SK-N-SH treated with all-trans-retinoic acid at 6 μM for 48 hours (cell line): ENCODE measurements at regions not wholly inside any gene's neighbourhood (a gene's known extent, or its start where the extent isn't known, plus 50 kb on each side); places are given as distances from the start of the nearest gene placed in this dataset.

Experiments used
- ATAC-seq: fragments of 200-7000 bp; cut with Tn5 transposase; 3 replicates; pipeline ENCODE4 v1.9.1; 2020; ENCODE audit warnings: mild to moderate bottlenecking, moderate library complexity
- ARNTL ChIP-seq: fragments of 450-650 bp; formaldehyde crosslinking; IDR thresholded peaks from 2 replicates; pipeline ENCODE4 v1.5.0; 2020; ENCODE audit warnings: low read depth, mild to moderate bottlenecking, moderate library complexity, borderline replicate concordance
- CSDC2 ChIP-seq: fragments of 250-450 bp; sonication (Bioruptor Pico); IDR thresholded peaks from 2 replicates; pipeline ENCODE4 v1.5.0; 2020; ENCODE audit warnings: mild to moderate bottlenecking, moderate library complexity
- ESRRG ChIP-seq: fragments of 250-450 bp; sonication (Bioruptor Pico); IDR thresholded peaks from 2 replicates; pipeline ENCODE4 v1.6.1; 2021; ENCODE audit warnings: mild to moderate bottlenecking
- ISL1 ChIP-seq: fragments of 250-450 bp; sonication (Bioruptor Pico); IDR thresholded peaks from 2 replicates; pipeline ENCODE4 v2.1.2; 2022; ENCODE audit warnings: mild to moderate bottlenecking, moderate library complexity
- OSR1 ChIP-seq: fragments of 250-450 bp; sonication (Bioruptor Pico); IDR thresholded peaks from 2 replicates; pipeline ENCODE4 v1.8.0; 2022; ENCODE audit warnings: moderate library complexity, mild to moderate bottlenecking, inconsistent platforms
- PPARA ChIP-seq: fragments of 250-450 bp; sonication (Bioruptor Pico); IDR thresholded peaks from 2 replicates; pipeline ENCODE4 v1.5.0; 2020; ENCODE audit warnings: mild to moderate bottlenecking, borderline replicate concordance
- RARB ChIP-seq: fragments of 250-450 bp; sonication (Bioruptor Pico); IDR thresholded peaks from 2 replicates; pipeline ENCODE4 v1.8.0; 2021; ENCODE audit warnings: mild to moderate bottlenecking, moderate library complexity
- SNAI2 ChIP-seq: fragments of 250-450 bp; sonication (Bioruptor Pico); IDR thresholded peaks from 2 replicates; pipeline ENCODE4 v1.5.0; 2020; ENCODE audit warnings: mild to moderate bottlenecking, moderate library complexity
- TCF4 ChIP-seq: fragments of 250-450 bp; sonication (Bioruptor Pico); IDR thresholded peaks from 2 replicates; pipeline ENCODE4 v1.8.0; 2021; ENCODE audit warnings: mild to moderate bottlenecking, moderate library complexity, borderline replicate concordance
- TOX ChIP-seq: fragments of 250-450 bp; sonication (Bioruptor Pico); IDR thresholded peaks from 2 replicates; pipeline ENCODE4 v1.8.0; 2021; ENCODE audit warnings: mild to moderate bottlenecking, moderate library complexity, borderline replicate concordance
- ZC3H10 ChIP-seq: fragments of 250-450 bp; sonication (Bioruptor Pico); IDR thresholded peaks from 2 replicates; pipeline ENCODE4 v1.5.1; 2021; ENCODE audit warnings: mild to moderate bottlenecking, moderate library complexity
- ZFP3 ChIP-seq: fragments of 250-450 bp; sonication (Bioruptor Pico); IDR thresholded peaks from 2 replicates; pipeline ENCODE4 v1.5.0; 2020; ENCODE audit warnings: mild to moderate bottlenecking, moderate library complexity
- ZFP30 ChIP-seq: fragments of 450-650 bp; formaldehyde crosslinking; IDR thresholded peaks from 2 replicates; pipeline ENCODE4 v1.5.0; 2022; ENCODE audit warnings: mild to moderate bottlenecking, moderate library complexity
- ZNF565 ChIP-seq: fragments of 450-650 bp; formaldehyde crosslinking; conservative IDR thresholded peaks from 2 replicates; pipeline ENCODE4 v1.5.0; 2020; ENCODE audit warnings: low read depth, mild to moderate bottlenecking, moderate library complexity
- ZNF70 ChIP-seq: fragments of 450-650 bp; formaldehyde crosslinking; IDR thresholded peaks from 2 replicates; pipeline ENCODE4 v1.5.0; 2020; ENCODE audit warnings: mild to moderate bottlenecking, moderate library complexity
- ZNF8 ChIP-seq: fragments of 450-650 bp; formaldehyde crosslinking; IDR thresholded peaks from 2 replicates; pipeline ENCODE4 v1.5.0; 2020; ENCODE audit warnings: mild to moderate bottlenecking, moderate library complexity
- TF ChIP-seq, protein P1 (sequence below): fragments of 250-450 bp; sonication (Bioruptor Pico); IDR thresholded peaks from 2 replicates; pipeline ENCODE4 v1.8.0; 2021; ENCODE audit warnings: low read depth, mild to moderate bottlenecking, moderate library complexity, borderline replicate concordance
- TF ChIP-seq, protein P2 (sequence below): fragments of 250-450 bp; sonication (Bioruptor Pico); IDR thresholded peaks from 2 replicates; pipeline ENCODE4 v1.5.1; 2020; ENCODE audit warnings: low read depth, mild to moderate bottlenecking, moderate library complexity
- TF ChIP-seq, protein P3 (sequence below): fragments of 250-450 bp; sonication (Bioruptor Pico); IDR thresholded peaks from 2 replicates; pipeline ENCODE4 v1.5.1; 2021; ENCODE audit warnings: mild to moderate bottlenecking, moderate library complexity
- TF ChIP-seq, protein P4 (sequence below): fragments of 250-450 bp; sonication (Bioruptor Pico); IDR thresholded peaks from 2 replicates; pipeline ENCODE4 v1.5.0; 2020; ENCODE audit warnings: mild to moderate bottlenecking, moderate library complexity

DNA sequence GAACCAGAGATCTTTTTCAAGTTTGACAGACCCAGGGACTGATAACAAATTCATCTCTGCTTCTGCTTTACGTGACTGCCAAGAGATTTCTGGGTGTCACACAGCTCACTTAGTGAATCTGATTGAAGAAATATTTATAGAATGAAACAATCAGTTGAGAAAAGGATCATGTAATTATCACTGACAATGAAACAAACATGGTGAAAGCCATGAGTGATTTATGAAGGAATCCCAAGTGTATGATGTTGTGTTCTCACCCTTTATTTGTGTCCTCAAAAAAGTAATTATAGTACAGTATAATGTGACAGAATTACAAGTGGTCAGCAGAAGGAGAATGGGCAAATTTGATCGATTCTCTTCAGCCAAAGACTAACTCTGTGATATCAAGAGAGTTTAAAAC lies 177.3 kb downstream of the BMP4 start:
- TF ChIP-seq PPARA (CRISPR knock-in tag) (no peak), TOX (CRISPR knock-in tag) (no peak), ZNF8 (CRISPR knock-in tag) (no peak), ZNF565 (CRISPR knock-in tag) (no peak), ISL1 (CRISPR knock-in tag) (no peak), OSR1 (CRISPR knock-in tag) (no peak), ESRRG (no peak), ARNTL (CRISPR knock-in tag) (no peak), RARB (CRISPR knock-in tag) (no peak), ZFP3 (CRISPR knock-in tag) (no peak)
- TF ChIP-seq, protein P1, sequence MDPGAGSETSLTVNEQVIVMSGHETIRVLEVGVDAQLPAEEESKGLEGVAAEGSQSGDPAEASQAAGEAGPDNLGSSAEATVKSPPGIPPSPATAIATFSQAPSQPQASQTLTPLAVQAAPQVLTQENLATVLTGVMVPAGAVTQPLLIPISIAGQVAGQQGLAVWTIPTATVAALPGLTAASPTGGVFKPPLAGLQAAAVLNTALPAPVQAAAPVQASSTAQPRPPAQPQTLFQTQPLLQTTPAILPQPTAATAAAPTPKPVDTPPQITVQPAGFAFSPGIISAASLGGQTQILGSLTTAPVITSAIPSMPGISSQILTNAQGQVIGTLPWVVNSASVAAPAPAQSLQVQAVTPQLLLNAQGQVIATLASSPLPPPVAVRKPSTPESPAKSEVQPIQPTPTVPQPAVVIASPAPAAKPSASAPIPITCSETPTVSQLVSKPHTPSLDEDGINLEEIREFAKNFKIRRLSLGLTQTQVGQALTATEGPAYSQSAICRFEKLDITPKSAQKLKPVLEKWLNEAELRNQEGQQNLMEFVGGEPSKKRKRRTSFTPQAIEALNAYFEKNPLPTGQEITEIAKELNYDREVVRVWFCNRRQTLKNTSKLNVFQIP: no peak
- TF ChIP-seq, protein P2, sequence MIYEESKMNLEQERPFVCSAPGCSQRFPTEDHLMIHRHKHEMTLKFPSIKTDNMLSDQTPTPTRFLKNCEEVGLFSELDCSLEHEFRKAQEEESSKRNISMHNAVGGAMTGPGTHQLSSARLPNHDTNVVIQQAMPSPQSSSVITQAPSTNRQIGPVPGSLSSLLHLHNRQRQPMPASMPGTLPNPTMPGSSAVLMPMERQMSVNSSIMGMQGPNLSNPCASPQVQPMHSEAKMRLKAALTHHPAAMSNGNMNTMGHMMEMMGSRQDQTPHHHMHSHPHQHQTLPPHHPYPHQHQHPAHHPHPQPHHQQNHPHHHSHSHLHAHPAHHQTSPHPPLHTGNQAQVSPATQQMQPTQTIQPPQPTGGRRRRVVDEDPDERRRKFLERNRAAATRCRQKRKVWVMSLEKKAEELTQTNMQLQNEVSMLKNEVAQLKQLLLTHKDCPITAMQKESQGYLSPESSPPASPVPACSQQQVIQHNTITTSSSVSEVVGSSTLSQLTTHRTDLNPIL: no peak
- no peak for ATAC-seq

DNA sequence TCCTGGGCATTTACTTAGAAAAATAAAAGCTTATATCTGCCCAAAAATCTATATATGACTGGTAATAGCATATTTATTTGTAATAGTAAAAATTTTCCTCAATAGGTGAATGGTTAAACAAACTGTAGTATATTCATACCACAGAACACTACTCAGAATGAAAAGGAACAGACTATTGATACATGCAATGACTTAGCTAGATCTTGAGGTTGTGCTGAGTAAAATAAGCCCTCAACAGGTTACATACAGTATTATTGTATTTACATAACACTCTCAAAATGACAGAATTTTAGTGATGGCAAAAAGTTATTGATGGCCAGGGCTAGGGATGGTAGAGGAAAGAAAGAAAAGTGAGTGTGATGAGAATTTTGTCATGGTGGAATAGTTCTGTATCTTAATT lies 178.4 kb downstream of the BMP4 start:
- no peak for TF ChIP-seq ZC3H10 (CRISPR knock-in tag)
- TF ChIP-seq ZFP3 (CRISPR knock-in tag): no peak
- TF ChIP-seq ZNF8 (CRISPR knock-in tag): no peak
- ATAC-seq: no peak

DNA sequence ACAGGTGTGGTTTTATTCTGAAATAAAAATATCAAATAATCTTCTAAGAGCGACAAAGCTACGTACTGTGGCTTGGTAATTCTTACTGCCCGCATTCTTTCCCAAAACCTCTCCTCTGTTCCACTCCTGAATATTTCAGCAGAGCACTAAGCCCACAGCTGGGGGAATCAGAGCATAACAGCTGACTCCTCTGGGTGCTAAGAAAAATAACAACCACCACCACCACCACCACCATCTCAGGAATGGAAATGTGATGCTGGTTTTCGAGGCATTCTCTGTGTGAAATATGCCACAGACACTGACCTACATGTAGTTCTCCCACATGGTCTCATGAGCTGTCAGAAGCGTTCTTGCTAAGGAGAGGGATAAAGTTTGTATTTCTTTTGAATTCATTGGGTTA lies 183.7 kb downstream of the BMP4 start:
- ATAC-seq: no peak
- TF ChIP-seq, protein P3, sequence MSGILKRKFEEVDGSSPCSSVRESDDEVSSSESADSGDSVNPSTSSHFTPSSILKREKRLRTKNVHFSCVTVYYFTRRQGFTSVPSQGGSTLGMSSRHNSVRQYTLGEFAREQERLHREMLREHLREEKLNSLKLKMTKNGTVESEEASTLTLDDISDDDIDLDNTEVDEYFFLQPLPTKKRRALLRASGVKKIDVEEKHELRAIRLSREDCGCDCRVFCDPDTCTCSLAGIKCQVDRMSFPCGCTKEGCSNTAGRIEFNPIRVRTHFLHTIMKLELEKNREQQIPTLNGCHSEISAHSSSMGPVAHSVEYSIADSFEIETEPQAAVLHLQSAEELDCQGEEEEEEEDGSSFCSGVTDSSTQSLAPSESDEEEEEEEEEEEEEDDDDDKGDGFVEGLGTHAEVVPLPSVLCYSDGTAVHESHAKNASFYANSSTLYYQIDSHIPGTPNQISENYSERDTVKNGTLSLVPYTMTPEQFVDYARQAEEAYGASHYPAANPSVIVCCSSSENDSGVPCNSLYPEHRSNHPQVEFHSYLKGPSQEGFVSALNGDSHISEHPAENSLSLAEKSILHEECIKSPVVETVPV (CRISPR knock-in tag): no peak
- no peak for TF ChIP-seq SNAI2
- TF ChIP-seq ZC3H10 (CRISPR knock-in tag): no peak
- no peak for TF ChIP-seq TCF4
- TF ChIP-seq ESRRG: no peak
- TF ChIP-seq, protein P4, sequence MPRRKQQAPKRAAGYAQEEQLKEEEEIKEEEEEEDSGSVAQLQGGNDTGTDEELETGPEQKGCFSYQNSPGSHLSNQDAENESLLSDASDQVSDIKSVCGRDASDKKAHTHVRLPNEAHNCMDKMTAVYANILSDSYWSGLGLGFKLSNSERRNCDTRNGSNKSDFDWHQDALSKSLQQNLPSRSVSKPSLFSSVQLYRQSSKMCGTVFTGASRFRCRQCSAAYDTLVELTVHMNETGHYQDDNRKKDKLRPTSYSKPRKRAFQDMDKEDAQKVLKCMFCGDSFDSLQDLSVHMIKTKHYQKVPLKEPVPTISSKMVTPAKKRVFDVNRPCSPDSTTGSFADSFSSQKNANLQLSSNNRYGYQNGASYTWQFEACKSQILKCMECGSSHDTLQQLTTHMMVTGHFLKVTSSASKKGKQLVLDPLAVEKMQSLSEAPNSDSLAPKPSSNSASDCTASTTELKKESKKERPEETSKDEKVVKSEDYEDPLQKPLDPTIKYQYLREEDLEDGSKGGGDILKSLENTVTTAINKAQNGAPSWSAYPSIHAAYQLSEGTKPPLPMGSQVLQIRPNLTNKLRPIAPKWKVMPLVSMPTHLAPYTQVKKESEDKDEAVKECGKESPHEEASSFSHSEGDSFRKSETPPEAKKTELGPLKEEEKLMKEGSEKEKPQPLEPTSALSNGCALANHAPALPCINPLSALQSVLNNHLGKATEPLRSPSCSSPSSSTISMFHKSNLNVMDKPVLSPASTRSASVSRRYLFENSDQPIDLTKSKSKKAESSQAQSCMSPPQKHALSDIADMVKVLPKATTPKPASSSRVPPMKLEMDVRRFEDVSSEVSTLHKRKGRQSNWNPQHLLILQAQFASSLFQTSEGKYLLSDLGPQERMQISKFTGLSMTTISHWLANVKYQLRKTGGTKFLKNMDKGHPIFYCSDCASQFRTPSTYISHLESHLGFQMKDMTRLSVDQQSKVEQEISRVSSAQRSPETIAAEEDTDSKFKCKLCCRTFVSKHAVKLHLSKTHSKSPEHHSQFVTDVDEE: no peak
- no peak for TF ChIP-seq PPARA (CRISPR knock-in tag)
- TF ChIP-seq, protein P2: no peak
- TF ChIP-seq TOX (CRISPR knock-in tag): no peak
- no peak for TF ChIP-seq ZFP30 (CRISPR knock-in tag)
- no peak for TF ChIP-seq CSDC2

DNA sequence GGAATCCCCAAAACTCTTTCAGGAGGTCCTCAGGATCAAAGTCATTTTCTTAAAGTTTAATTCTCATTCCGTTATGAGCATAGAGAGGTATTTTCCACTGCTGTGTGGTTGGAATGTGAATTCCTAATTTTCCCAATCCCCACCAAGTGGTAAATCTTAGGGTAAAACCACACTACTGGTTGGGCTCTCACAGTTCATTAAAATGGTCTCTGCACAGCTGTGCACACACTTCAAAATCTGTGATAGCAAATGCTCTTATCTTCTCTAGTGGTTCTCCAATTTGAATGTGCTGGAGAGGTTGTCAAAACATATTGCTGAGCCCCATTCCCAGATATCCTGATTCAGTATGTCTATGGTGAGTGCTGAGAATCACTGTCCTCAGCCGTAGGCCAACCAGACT lies 189.1 kb downstream of the BMP4 start:
- no peak for TF ChIP-seq ZNF70 (CRISPR knock-in tag)
- TF ChIP-seq, protein P2: no peak
- no peak for ATAC-seq
